ENCODE measurements at regions not wholly inside any gene's neighbourhood (a gene's known extent, or its start where the extent isn't known, plus 50 kb on each side); places are given as distances from the start of the nearest gene placed in this dataset.
"Not testable (repeated sequence)": the region's sequence is repeated elsewhere in the genome, so short reads cannot be mapped to it uniquely, and the experiment has no call there.

DNA sequence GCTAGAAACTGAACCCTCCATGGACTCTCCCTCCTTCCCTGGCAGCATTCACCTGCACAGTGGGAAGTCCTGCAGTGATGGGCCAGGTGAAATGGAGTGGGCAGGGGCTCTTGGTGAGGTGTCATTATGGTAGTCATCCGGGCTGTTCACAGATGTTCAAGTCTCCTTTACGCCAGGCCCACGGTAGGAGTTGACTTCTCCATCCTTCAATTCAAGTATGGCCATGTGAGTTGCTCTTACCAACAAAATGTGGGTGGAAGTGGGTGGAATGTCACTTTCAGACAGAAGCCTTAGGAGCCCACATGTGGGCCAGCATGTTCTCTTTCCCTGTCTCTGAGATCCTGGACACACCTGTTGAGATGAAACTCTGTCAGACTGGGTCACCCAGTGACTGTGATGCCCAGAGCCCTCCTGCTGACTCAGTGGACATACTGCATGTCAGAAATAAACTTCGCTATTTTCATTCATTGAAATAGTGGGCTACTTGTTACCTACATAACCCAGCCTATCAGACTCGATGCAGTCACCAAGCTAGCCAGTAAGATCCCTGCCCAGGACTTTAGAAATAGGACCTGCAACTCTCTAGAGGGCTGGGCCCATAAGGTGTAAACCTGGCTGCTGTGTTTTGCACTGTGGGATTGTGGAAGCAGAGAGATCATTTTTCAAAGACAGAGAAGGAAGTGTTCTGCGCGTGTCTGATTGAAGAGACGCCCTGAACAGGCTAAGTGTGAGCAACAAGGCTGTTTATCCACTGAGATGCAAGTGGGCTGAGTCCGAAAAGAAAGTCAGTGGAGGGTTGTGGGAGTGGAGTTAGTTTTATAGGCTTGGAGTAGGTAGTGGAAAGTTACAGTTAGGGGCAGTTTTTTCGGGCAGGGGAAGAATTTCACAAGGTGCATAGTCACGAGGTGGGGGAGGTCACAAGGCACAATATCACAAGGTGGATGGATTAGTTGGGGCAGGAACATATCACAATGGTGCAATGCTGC, 174.4 kb downstream of the TRIM43 start:
- DNase-seq (ENCODE audit: low spot score), result not testable (repeated sequence)

DNA sequence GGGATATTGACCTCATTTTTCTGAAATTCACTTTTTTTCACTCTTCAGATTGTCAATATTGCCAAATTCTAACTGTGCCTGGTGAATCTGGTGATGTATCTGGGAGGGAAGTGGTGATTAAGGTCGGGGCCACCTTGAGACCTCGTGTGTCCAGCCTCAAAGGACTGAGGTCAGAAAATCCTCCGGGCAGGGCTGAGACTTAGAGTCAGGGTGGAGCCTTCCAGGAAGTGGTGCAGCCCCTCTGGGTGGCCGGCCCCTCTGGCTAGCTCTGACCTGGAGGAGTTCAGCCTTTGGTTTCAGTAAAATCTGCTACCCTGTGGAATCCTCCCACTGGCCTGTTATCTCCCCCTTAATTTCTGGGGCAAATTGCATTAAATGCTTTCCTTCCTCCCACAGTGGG, 175.7 kb downstream of the TRIM43 start:
- DNase-seq (ENCODE audit: low spot score), result not testable (repeated sequence)

DNA sequence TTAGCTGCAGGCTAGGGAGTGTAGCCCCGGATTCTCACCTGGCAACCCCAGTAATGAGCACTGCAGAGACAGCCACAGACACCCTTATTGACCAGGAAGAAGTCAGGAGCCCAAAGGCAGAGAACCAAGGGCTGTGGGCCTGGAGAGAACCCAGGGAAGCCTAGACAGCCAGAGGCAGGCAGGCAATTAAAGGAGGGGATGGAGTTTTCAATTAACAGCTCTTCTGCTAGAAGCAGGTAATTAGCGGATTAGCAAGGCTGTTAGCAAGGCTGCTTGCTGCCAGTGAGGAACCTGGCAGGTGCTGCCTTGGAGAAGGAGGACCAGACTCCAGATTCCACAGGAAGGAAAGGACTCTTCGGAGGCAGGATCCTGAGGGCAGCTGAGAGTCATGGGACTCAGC, 176.1 kb downstream of the TRIM43 start:
- DNase-seq (ENCODE audit: low spot score), result not testable (repeated sequence)

DNA sequence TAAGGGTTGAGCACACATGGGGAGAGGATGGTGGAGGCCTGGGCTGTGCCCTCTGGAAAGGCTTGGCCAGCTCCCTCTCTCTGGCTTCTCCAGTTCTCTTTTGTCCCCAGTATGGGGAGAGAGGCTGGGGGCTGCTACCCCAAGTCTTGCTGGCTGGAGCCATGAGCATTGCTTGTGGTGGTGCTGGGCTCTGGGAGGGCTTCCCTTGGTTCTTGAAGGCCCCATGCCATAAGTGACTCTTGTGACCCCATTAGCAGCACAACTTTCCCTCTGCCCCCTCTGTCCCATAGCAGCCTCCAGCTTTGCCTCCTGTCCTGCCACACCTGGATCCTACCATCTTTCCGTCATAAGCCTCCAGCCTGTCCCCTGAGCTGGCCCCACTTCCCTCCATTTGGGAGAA, 177.5 kb downstream of the TRIM43 start:
- DNase-seq (ENCODE audit: low spot score), result not testable (repeated sequence)

- DNase-seq (ENCODE audit: low spot score), result not testable (repeated sequence)
Observed at GRCh38 chr2:95770726-95771125, 178.9 kb downstream of the TRIM43 start.

GRCh38 chr2:95774322-95775192, 182.8 kb downstream of the TRIM43 start:
- DNase-seq (ENCODE audit: low spot score), result not testable (repeated sequence)

DNA sequence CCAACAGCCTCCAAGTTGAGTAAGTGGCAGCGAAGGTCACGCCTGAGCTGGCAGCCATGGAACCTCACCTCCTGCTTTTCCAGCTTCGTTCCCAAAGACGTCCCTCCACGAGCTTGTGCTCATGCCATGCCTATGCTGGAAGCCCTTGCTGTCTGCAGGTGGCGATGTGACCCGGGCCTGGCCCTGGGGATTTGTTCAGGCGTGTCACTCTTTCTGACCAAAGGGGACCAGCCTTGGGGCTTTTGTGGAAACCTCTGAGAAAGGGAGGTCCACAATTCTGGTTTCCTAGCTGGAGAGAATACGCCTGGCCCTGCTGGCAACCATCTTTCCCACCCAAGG, 183.4 kb downstream of the TRIM43 start:
- DNase-seq (ENCODE audit: low spot score), result not testable (repeated sequence)
